HuH-7 (cell line): ENCODE measurements at regions not wholly inside any gene's neighbourhood (a gene's known extent, or its start where the extent isn't known, plus 50 kb on each side); places are given as distances from the start of the nearest gene placed in this dataset.
A peak's percentile ranks its signal among the peaks of the same experiment; 100 is the strongest.

Experiments
- DNase-seq: peaks from one replicate; pipeline ENCODE4 v3.0.0; 2011; ENCODE audit warnings: low spot score

- no peak for DNase-seq
Measured at GRCh38 chr3:145719114-145719513, 441.9 kb downstream of the PLOD2 start.

GRCh38 chr3:145721273-145721805 is 439.6 kb downstream of the PLOD2 start:
- DNase-seq, result no peak

- no peak for DNase-seq
Measured at GRCh38 chr3:145721815-145722214, 439.2 kb downstream of the PLOD2 start.

GRCh38 chr3:145727476-145727875 is 433.5 kb downstream of the PLOD2 start:
- DNase-seq, result no peak

GRCh38 chr3:145735631-145736030 is 425.4 kb downstream of the PLOD2 start:
- no peak for DNase-seq

GRCh38 chr3:145737952-145738351 is 423.0 kb downstream of the PLOD2 start:
- no peak for DNase-seq

GRCh38 chr3:145739926-145740325 is 421.1 kb downstream of the PLOD2 start:
- no peak for DNase-seq

GRCh38 chr3:145750657-145751056 is 410.3 kb downstream of the PLOD2 start:
- DNase-seq, result no peak

- no peak for DNase-seq
Measured at GRCh38 chr3:145752576-145752975, 408.4 kb downstream of the PLOD2 start.

GRCh38 chr3:145754605-145755289 is 406.2 kb downstream of the PLOD2 start:
- no peak for DNase-seq

GRCh38 chr3:145760036-145760435 is 400.9 kb downstream of the PLOD2 start:
- DNase-seq, result no peak

- no peak for DNase-seq
Measured at GRCh38 chr3:145767909-145768308, 393.1 kb downstream of the PLOD2 start.

GRCh38 chr3:145776782-145777408 is 384.1 kb downstream of the PLOD2 start:
- DNase-seq, result peak; percentile 10

- no peak for DNase-seq
Measured at GRCh38 chr3:145780301-145780700, 380.7 kb downstream of the PLOD2 start.

GRCh38 chr3:145785668-145786067 is 375.3 kb downstream of the PLOD2 start:
- no peak for DNase-seq

- DNase-seq, result no peak
Measured at GRCh38 chr3:145798007-145798406, 363.0 kb downstream of the PLOD2 start.

- DNase-seq, result no peak
Measured at GRCh38 chr3:145798696-145799537, 362.1 kb downstream of the PLOD2 start.

- no peak for DNase-seq
Measured at GRCh38 chr3:145801696-145802095, 359.3 kb downstream of the PLOD2 start.

- DNase-seq, result peak; percentile 8
Measured at GRCh38 chr3:145807990-145808389, 353.0 kb downstream of the PLOD2 start.

GRCh38 chr3:145812391-145812790 is 348.6 kb downstream of the PLOD2 start:
- DNase-seq, result no peak

GRCh38 chr3:145815707-145816413 is 345.1 kb downstream of the PLOD2 start:
- DNase-seq, result no peak

GRCh38 chr3:145817870-145818483 is 343.0 kb downstream of the PLOD2 start:
- DNase-seq, result no peak
